NCI-H446 (cell line): ENCODE measurements at regions not wholly inside any gene's neighbourhood (a gene's known extent, or its start where the extent isn't known, plus 50 kb on each side); places are given as distances from the start of the nearest gene placed in this dataset.

ENCODE experiments used
- DNase-seq, 2 experiments: peaks; one replicate each; lab custom pipeline; 2025; lab: John Stamatoyannopoulos, UW

- no peak for DNase-seq
Observed at GRCh38 chr14:24693353-24693737, 59.4 kb upstream of the GZMB start.

GRCh38 chr14:24692382-24693352 is 58.7 kb upstream of the GZMB start:
- DNase-seq: no peak

- no peak for DNase-seq
Observed at GRCh38 chr14:24690492-24690891, 56.5 kb upstream of the GZMB start.

- no peak for DNase-seq
Observed at GRCh38 chr14:24688030-24688658, 54.2 kb upstream of the GZMB start.
